PC-9 (cell line): ENCODE measurements at regions not wholly inside any gene's neighbourhood (a gene's known extent, or its start where the extent isn't known, plus 50 kb on each side); places are given as distances from the start of the nearest gene placed in this dataset.

ENCODE experiments used
- CTCF ChIP-seq: fragments of 200-600 bp; sonication (generic); conservative IDR thresholded peaks from 2 replicates; pipeline ENCODE4 v1.6.1; 2017; ENCODE audit warnings: mixed run types, antibody characterized with exemption, mild to moderate bottlenecking, moderate library complexity
- EZH2 ChIP-seq: fragments of 200-600 bp; sonication (generic); IDR thresholded peaks from 2 replicates; pipeline ENCODE4 v1.8.0; 2017; ENCODE audit warnings: antibody characterized with exemption, low read depth

- TF ChIP-seq CTCF (no peak), EZH2 (no peak)
Measured at GRCh38 chr3:106338582-106339214, 469.9 kb upstream of the CBLB start.
